OCI-LY3 (cell line): ENCODE measurements at regions not wholly inside any gene's neighbourhood (a gene's known extent, or its start where the extent isn't known, plus 50 kb on each side); places are given as distances from the start of the nearest gene placed in this dataset.
A peak's percentile ranks its signal among the peaks of the same experiment; 100 is the strongest.

ENCODE experiments used
- H2AFZ ChIP-seq: fragments of 200-600, 300-600 bp; shearing (Covaris generic); 2 replicates; pipeline ENCODE4 v1.6.0; 2014; ENCODE audit warnings: antibody characterized with exemption, low read depth, low read length
- H3K27ac ChIP-seq: fragments of 200-600, 300-600 bp; sonication (generic); 2 replicates; pipeline ENCODE4 v1.5.1; 2014; ENCODE audit warnings: mild to moderate bottlenecking, low read length, moderate library complexity, mixed read lengths
- H3K27me3 ChIP-seq: fragments of 200-600, 300-600 bp; sonication (generic); 2 replicates; pipeline ENCODE4 v1.6.1; 2014; ENCODE audit warnings: low read depth, low read length, mixed read lengths
- H3K36me3 ChIP-seq: fragments of 200-600, 300-600 bp; sonication (generic); replicated peaks from 2 replicates; pipeline ENCODE3; 2014; ENCODE audit warnings: low read depth, low read length, mixed read lengths
- H3K4me1 ChIP-seq: fragments of 300-600, 200-600 bp; sonication (generic); 2 replicates; pipeline ENCODE4 v1.6.1; 2014; ENCODE audit warnings: low read length, mixed read lengths
- H3K4me2 ChIP-seq: fragments of 200-600, 300-600 bp; sonication (generic); 2 replicates; pipeline ENCODE4 v1.6.1; 2014; ENCODE audit warnings: low read length, mixed read lengths
- H3K4me3 ChIP-seq: fragments of 300-600, 200-600 bp; sonication (generic); 2 replicates; pipeline ENCODE4 v1.5.1; 2014; ENCODE audit warnings: antibody characterized with exemption, mild to moderate bottlenecking, low read length, moderate library complexity
- H3K79me2 ChIP-seq: fragments of 300-600, 200-600 bp; shearing (Covaris generic); 2 replicates; pipeline ENCODE4 v1.6.1; 2014; ENCODE audit warnings: mild to moderate bottlenecking, low read length, mixed read lengths
- H3K9ac ChIP-seq: fragments of 300-600, 200-600 bp; shearing (Covaris generic); 2 replicates; pipeline ENCODE4 v1.6.0; 2014; ENCODE audit warnings: mild to moderate bottlenecking, low read length, moderate library complexity
- H3K9me3 ChIP-seq: fragments of 200-600, 300-600 bp; shearing (Covaris generic); 2 replicates; pipeline ENCODE4 v1.6.1; 2014; ENCODE audit warnings: low read length, mixed read lengths; ENCODE audit not compliant: insufficient read depth
- H4K20me1 ChIP-seq: fragments of 200-600, 300-600 bp; sonication (generic); 2 replicates; pipeline ENCODE4 v1.6.1; 2016; ENCODE audit warnings: low read length, mixed read lengths; ENCODE audit not compliant: insufficient read depth
- EZH2phosphoT487 ChIP-seq: fragments of 200-600 bp; shearing (Covaris generic); IDR thresholded peaks from 2 replicates; pipeline ENCODE4 v1.6.1; 2018; ENCODE audit warnings: antibody characterized with exemption, mixed run types, low read depth
- TF ChIP-seq, protein P1 (sequence below): fragments of 200-600, 300-600 bp; sonication (generic); IDR thresholded peaks from 2 replicates; pipeline ENCODE4 v1.5.1; 2014; ENCODE audit warnings: antibody characterized with exemption, low read length, low read depth

DNA sequence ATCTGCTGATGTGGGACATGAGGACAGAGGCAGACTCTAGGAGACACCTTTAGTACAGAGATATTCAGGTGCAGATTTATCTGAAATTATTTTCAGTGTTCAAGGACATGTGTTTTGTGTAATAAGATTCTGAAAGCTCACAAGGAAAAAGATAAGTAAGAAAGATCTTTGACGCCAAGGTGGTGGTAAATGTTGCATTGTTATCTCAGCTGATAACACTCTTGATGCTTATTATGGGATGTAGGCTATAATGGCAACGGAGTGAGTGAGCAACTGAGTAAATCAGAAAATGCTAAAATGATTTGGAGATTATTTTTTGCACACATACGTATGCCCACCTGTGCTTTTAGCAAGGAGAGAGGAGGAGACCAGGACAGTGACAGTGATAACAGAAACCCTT, 510.9 kb downstream of the KLF12 start:
- Histone ChIP-seq H3K79me2 (no peaks in the 10 kb centered on the region), H3K4me3 (no peak overlapping the region), H4K20me1 (no peaks in the 10 kb centered on the region)

DNA sequence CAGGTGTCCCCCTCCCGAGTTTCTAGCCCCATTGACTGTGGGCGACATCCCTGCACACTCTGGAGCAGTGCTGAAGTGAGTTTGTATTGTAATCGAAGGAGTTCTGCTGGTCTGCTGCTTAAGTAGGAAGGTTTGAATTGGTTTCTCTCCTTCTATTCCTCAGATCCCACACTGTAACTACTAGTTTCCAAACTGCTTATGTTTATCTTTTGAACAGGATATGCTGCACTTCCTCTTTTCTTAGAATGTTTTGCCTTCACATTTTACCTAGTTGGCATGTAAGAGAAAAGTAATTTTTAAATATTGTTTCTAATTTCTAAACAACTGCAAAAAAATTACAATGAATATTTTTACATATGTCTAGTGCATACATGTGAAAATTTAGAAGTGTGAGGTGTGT, 511.8 kb downstream of the KLF12 start:
- no peaks in the 10 kb centered on the region for H3K9me3 ChIP-seq
- H3K36me3 ChIP-seq = no peaks in the 10 kb centered on the region
- no peak overlapping the region; the same call in 1 of the 2 replicates for H2AFZ ChIP-seq
- H3K27ac ChIP-seq = no peak overlapping the region
- no peak overlapping the region for H3K4me2 ChIP-seq
- TF ChIP-seq, protein P1, sequence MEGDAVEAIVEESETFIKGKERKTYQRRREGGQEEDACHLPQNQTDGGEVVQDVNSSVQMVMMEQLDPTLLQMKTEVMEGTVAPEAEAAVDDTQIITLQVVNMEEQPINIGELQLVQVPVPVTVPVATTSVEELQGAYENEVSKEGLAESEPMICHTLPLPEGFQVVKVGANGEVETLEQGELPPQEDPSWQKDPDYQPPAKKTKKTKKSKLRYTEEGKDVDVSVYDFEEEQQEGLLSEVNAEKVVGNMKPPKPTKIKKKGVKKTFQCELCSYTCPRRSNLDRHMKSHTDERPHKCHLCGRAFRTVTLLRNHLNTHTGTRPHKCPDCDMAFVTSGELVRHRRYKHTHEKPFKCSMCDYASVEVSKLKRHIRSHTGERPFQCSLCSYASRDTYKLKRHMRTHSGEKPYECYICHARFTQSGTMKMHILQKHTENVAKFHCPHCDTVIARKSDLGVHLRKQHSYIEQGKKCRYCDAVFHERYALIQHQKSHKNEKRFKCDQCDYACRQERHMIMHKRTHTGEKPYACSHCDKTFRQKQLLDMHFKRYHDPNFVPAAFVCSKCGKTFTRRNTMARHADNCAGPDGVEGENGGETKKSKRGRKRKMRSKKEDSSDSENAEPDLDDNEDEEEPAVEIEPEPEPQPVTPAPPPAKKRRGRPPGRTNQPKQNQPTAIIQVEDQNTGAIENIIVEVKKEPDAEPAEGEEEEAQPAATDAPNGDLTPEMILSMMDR = no peak
- TF ChIP-seq EZH2phosphoT487 = no peak
- H3K27me3 ChIP-seq = 0 out of 2 replicates have a peak, but pooled peaks cover 8% of the 10 kb centered on the region
- peaks cover 16% of the 10 kb centered on the region for H3K4me1 ChIP-seq
- no peak overlapping the region for H3K4me3 ChIP-seq
- no peaks in the 10 kb centered on the region for H3K79me2 ChIP-seq
- no peak overlapping the region for H3K9ac ChIP-seq
- no peaks in the 10 kb centered on the region for H4K20me1 ChIP-seq

More for the DNA sequence above, 510.9 kb downstream of the KLF12 start:
- H2AFZ ChIP-seq = no peak overlapping the region
- no peak overlapping the region for H3K27ac ChIP-seq
- no peaks in the 10 kb centered on the region for H3K9me3 ChIP-seq
- H3K9ac ChIP-seq = no peak overlapping the region
- H3K36me3 ChIP-seq = no peaks in the 10 kb centered on the region
- H3K4me1 ChIP-seq = peaks cover 11% of the 10 kb centered on the region
- no peak overlapping the region for H3K4me2 ChIP-seq
- H3K27me3 ChIP-seq = 0 out of 2 replicates have a peak, but pooled peaks cover 8% of the 10 kb centered on the region
- TF ChIP-seq, protein P1 = no peak
- no peak for TF ChIP-seq EZH2phosphoT487

DNA sequence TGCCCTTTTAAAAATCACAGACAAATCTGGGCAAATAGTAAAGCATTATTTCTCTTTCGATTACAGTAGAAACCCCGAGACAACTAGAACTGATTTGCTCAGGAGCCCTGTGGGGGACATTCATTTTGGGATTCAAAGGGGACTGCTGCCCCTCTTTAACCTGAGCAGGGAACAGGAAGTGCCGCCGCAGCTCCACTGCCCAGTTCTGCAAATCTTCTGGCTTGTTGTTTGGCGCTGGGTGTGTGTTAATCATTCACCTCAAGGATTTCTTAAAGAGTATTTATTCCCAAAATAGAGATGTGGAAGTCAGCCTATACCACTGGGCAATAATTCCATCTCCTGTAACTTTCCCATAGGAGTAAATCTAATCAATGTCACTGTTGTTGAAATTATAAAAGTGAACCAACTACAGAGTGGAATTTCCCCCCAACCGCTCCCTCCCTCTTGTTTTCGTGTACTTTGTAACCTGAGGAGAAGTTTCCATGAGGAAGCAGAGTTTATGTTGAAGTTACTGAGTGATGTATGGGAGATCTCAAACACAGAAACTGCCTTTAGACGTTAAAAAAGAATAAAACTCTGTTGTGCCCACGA, 515.8 kb downstream of the KLF12 start:
- no peak overlapping the region for H3K27ac ChIP-seq
- H3K27me3 ChIP-seq = no peaks in the 10 kb centered on the region
- H3K36me3 ChIP-seq = no peaks in the 10 kb centered on the region
- H3K9me3 ChIP-seq = no peaks in the 10 kb centered on the region
- H2AFZ ChIP-seq = no peak overlapping the region; the same call in 1 of the 2 replicates
- TF ChIP-seq EZH2phosphoT487 = no peak
- TF ChIP-seq, protein P1 = no peak
- no peaks in the 10 kb centered on the region for H3K79me2 ChIP-seq
- no peak overlapping the region for H3K9ac ChIP-seq
- H3K4me1 ChIP-seq = peaks cover 16% of the 10 kb centered on the region
- H3K4me3 ChIP-seq = peak overlapping the region; percentile 59
- no peaks in the 10 kb centered on the region for H4K20me1 ChIP-seq
- peak overlapping the region; percentile 73 for H3K4me2 ChIP-seq

DNA sequence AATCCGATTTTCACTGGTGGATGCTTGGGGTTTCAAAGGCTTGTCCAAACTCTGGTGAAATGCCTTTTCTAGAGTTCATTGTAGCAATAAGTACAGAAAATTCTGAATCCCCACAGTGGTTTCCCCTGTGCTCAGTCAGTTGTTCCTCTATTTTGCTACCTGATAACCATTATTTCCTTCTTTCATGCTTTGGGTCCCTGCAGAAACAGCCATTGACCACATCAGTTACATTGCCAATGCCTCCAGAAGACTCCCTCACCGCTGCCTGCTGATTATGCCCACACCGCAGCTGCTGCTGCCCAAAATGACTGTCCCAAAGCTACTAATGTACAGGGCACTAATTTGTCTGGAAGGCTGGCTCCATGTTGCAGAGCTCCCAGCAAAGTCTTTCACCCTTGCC, 517.3 kb downstream of the KLF12 start:
- Histone ChIP-seq H2AFZ (no peak overlapping the region), H3K4me2 (no peak overlapping the region), H3K9me3 (no peaks in the 10 kb centered on the region), H3K27me3 (no peaks in the 10 kb centered on the region), H3K79me2 (no peaks in the 10 kb centered on the region), H3K4me1 (peaks cover 13% of the 10 kb centered on the region), H3K9ac (no peak overlapping the region), H3K27ac (no peak overlapping the region), H3K36me3 (no peaks in the 10 kb centered on the region), H3K4me3 (no peak overlapping the region), H4K20me1 (no peaks in the 10 kb centered on the region)
- TF ChIP-seq, protein P1 = no peak
- TF ChIP-seq EZH2phosphoT487 = no peak
